Embryonic facial prominence (tissue), 1 donor: ENCODE measurements at regions not wholly inside any gene's neighbourhood (a gene's known extent, or its start where the extent isn't known, plus 50 kb on each side); places are given as distances from the start of the nearest gene placed in this dataset.
"Not testable (repeated sequence)": the region's sequence is repeated elsewhere in the genome, so short reads cannot be mapped to it uniquely, and the experiment has no call there.

Experiments used
- DNase-seq: peaks from one replicate; pipeline ENCODE4 v3.0.0-alpha.2; 2016; ENCODE audit errors: extremely low spot score

- DNase-seq = no peak
Observed at GRCh38 chr20:22529150-22530019, 55.0 kb downstream of the FOXA2 start.

GRCh38 chr20:22526512-22527012, 57.8 kb downstream of the FOXA2 start:
- DNase-seq = no peak

GRCh38 chr20:22525821-22526220, 58.6 kb downstream of the FOXA2 start:
- no peak for DNase-seq

GRCh38 chr20:22525069-22525820, 59.1 kb downstream of the FOXA2 start:
- DNase-seq = no peak

- no peak for DNase-seq
Observed at GRCh38 chr20:22524393-22525015, 59.9 kb downstream of the FOXA2 start.

GRCh38 chr20:22523499-22524392, 60.6 kb downstream of the FOXA2 start:
- no peak for DNase-seq

- DNase-seq = no peak
Observed at GRCh38 chr20:22523128-22523498, 61.3 kb downstream of the FOXA2 start.

- DNase-seq = no peak
Observed at GRCh38 chr20:22522701-22523100, 61.7 kb downstream of the FOXA2 start.

GRCh38 chr20:22521940-22522339, 62.4 kb downstream of the FOXA2 start:
- DNase-seq = not testable (repeated sequence)

- DNase-seq = no peak
Observed at GRCh38 chr20:22520381-22520780, 64.0 kb downstream of the FOXA2 start.

- no peak for DNase-seq
Observed at GRCh38 chr20:22515264-22515663, 69.1 kb downstream of the FOXA2 start.

- DNase-seq = no peak
Observed at GRCh38 chr20:22513574-22513973, 70.8 kb downstream of the FOXA2 start.

- no peak for DNase-seq
Observed at GRCh38 chr20:22512911-22513489, 71.4 kb downstream of the FOXA2 start.

- no peak for DNase-seq
Observed at GRCh38 chr20:22511943-22512910, 72.1 kb downstream of the FOXA2 start.

GRCh38 chr20:22509843-22510147, 74.6 kb downstream of the FOXA2 start:
- DNase-seq = no peak

GRCh38 chr20:22509090-22509842, 75.1 kb downstream of the FOXA2 start:
- no peak for DNase-seq

- DNase-seq = no peak
Observed at GRCh38 chr20:22508426-22508825, 75.9 kb downstream of the FOXA2 start.

- DNase-seq = no peak
Observed at GRCh38 chr20:22507240-22507961, 77.0 kb downstream of the FOXA2 start.

- DNase-seq = no peak
Observed at GRCh38 chr20:22506827-22507226, 77.5 kb downstream of the FOXA2 start.
